ENCODE measurements at regions not wholly inside any gene's neighbourhood (a gene's known extent, or its start where the extent isn't known, plus 50 kb on each side); places are given as distances from the start of the nearest gene placed in this dataset.
A peak's percentile ranks its signal among the peaks of the same experiment; 100 is the strongest.

DNA sequence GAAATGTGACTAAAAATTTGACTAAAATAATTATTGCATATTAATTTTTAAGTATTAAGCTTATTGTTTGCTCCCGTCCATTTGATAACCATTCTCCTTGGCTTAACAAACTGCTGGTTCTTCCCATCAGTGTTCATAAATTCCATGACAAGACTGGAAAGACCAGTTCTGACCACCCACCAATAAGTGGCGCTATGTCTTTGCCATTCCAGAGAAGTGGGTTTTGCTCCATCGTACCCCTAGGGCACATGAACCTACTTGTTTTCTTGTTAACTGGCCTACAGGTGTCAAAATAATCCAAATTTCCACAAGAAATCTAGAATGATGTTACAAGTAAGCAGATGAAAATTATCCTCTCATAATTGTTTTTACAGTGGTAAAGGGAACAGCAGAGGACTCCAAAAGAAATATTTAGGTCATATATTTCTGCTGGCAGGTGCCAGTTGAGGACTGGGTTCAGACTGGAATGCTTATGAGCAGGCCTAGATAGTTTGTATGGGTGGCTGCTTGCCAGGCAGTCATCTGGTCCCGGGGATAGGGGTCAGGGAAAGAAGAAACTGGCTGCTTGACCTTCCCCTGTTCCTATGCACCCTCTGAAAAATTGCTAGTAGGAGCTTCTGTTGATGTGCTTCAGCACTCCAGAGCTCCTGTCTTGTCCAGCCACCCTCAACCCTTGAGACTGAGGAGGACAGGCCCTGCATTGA is 283.1 kb upstream of the ADAMTSL1 start:
- no peaks in the 10 kb centered on the region for H3K4me1 Mint-ChIP-seq
- peak; percentile 15 for DNase-seq (ENCODE audit: low spot score)
- H3K4me3 Mint-ChIP-seq = no peak overlapping the region
- H3K27ac Mint-ChIP-seq = no peak overlapping the region
- H3K27me3 Mint-ChIP-seq (ENCODE audit: low read depth) = no peaks in the 10 kb centered on the region
- ChIA-PET CTCF (no interaction called here), POLR2A (no interaction called here)
- no peak for TF ChIP-seq ZNF121 (CRISPR knock-in tag; IDR thresholded peaks at IDR 0.05)
- no peak for TF ChIP-seq ZNF671 (CRISPR knock-in tag; IDR thresholded peaks at IDR 0.05)
- TF ChIP-seq TP53 (CRISPR knock-in tag; IDR thresholded peaks at IDR 0.05) = no peak
- no peak for TF ChIP-seq IRF2 (CRISPR knock-in tag; IDR thresholded peaks at IDR 0.05; ENCODE audit: borderline replicate concordance, low read depth)
- TF ChIP-seq FOXP4 (CRISPR knock-in tag; IDR thresholded peaks at IDR 0.05) = no peak
- no peak for TF ChIP-seq ZSCAN18 (CRISPR knock-in tag; IDR thresholded peaks at IDR 0.05)
- no peak for TF ChIP-seq MLX (CRISPR knock-in tag; IDR thresholded peaks at IDR 0.05)
- TF ChIP-seq GABPB1 (CRISPR knock-in tag; IDR thresholded peaks at IDR 0.05) = no peak
- TF ChIP-seq, protein P1, sequence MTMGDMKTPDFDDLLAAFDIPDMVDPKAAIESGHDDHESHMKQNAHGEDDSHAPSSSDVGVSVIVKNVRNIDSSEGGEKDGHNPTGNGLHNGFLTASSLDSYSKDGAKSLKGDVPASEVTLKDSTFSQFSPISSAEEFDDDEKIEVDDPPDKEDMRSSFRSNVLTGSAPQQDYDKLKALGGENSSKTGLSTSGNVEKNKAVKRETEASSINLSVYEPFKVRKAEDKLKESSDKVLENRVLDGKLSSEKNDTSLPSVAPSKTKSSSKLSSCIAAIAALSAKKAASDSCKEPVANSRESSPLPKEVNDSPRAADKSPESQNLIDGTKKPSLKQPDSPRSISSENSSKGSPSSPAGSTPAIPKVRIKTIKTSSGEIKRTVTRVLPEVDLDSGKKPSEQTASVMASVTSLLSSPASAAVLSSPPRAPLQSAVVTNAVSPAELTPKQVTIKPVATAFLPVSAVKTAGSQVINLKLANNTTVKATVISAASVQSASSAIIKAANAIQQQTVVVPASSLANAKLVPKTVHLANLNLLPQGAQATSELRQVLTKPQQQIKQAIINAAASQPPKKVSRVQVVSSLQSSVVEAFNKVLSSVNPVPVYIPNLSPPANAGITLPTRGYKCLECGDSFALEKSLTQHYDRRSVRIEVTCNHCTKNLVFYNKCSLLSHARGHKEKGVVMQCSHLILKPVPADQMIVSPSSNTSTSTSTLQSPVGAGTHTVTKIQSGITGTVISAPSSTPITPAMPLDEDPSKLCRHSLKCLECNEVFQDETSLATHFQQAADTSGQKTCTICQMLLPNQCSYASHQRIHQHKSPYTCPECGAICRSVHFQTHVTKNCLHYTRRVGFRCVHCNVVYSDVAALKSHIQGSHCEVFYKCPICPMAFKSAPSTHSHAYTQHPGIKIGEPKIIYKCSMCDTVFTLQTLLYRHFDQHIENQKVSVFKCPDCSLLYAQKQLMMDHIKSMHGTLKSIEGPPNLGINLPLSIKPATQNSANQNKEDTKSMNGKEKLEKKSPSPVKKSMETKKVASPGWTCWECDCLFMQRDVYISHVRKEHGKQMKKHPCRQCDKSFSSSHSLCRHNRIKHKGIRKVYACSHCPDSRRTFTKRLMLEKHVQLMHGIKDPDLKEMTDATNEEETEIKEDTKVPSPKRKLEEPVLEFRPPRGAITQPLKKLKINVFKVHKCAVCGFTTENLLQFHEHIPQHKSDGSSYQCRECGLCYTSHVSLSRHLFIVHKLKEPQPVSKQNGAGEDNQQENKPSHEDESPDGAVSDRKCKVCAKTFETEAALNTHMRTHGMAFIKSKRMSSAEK (CRISPR knock-in tag; IDR thresholded peaks at IDR 0.05; ENCODE audit: borderline replicate concordance) = no peak
- no peaks in the 10 kb centered on the region for H3K36me3 Mint-ChIP-seq
- no peaks in the 10 kb centered on the region for H3K9me3 Mint-ChIP-seq
- peak; percentile 70 for ATAC-seq

- ChIA-PET CTCF (no interaction called here), POLR2A (no interaction called here)
- TF ChIP-seq MYBL2 (CRISPR knock-in tag; IDR thresholded peaks at IDR 0.05) = no peak
- TF ChIP-seq NFYB (CRISPR knock-in tag; conservative IDR thresholded peaks at IDR 0.05; ENCODE audit: low read depth) = no peak
- TF ChIP-seq AR (CRISPR knock-in tag; IDR thresholded peaks at IDR 0.05) = no peak
- TF ChIP-seq ZNF121 (CRISPR knock-in tag; IDR thresholded peaks at IDR 0.05) = no peak
- TF ChIP-seq ATF6 (CRISPR knock-in tag; IDR thresholded peaks at IDR 0.05) = no peak
- TF ChIP-seq ZMAT4 (CRISPR knock-in tag; IDR thresholded peaks at IDR 0.05) = no peak
- no peak for TF ChIP-seq NFE2L1 (CRISPR knock-in tag; IDR thresholded peaks at IDR 0.05)
- no peak for TF ChIP-seq GRHL2 (CRISPR knock-in tag; IDR thresholded peaks at IDR 0.05; ENCODE audit: insufficient replicate concordance, severe bottlenecking)
- no peak for TF ChIP-seq ZNF232 (CRISPR knock-in tag; IDR thresholded peaks at IDR 0.05)
- TF ChIP-seq RORB (CRISPR knock-in tag; IDR thresholded peaks at IDR 0.05) = no peak
- no peak for TF ChIP-seq EMX1 (CRISPR knock-in tag; IDR thresholded peaks at IDR 0.05)
- TF ChIP-seq FOXP1 (CRISPR knock-in tag; IDR thresholded peaks at IDR 0.05; ENCODE audit: borderline replicate concordance) = no peak
- no peak for TF ChIP-seq MLX (CRISPR knock-in tag; IDR thresholded peaks at IDR 0.05)
Measured at GRCh38 chr9:18194316-18194715, 279.6 kb upstream of the ADAMTSL1 start.

More at GRCh38 chr9:18194316-18194715, 279.6 kb upstream of the ADAMTSL1 start:
- Mint-ChIP-seq H3K9me3 (no peaks in the 10 kb centered on the region), H3K4me3 (no peak overlapping the region), H3K27me3 (ENCODE audit: low read depth) (no peaks in the 10 kb centered on the region), H3K36me3 (no peaks in the 10 kb centered on the region), H3K4me1 (no peaks in the 10 kb centered on the region), H3K27ac (no peak overlapping the region)
- no peak for ATAC-seq
- no peak for DNase-seq (ENCODE audit: low spot score)

Data from WTC11 (cell line).